Neuronal stem cell (in vitro differentiated cells): ENCODE measurements at regions not wholly inside any gene's neighbourhood (a gene's known extent, or its start where the extent isn't known, plus 50 kb on each side); places are given as distances from the start of the nearest gene placed in this dataset.
A peak's percentile ranks its signal among the peaks of the same experiment; 100 is the strongest.

Experiments used
- DNase-seq: peaks from one replicate; pipeline ENCODE4 v3.0.0-alpha.2; 2013; ENCODE audit warnings: low spot score
- H2AFZ ChIP-seq: one replicate; pipeline ENCODE4 v1.6.1; 2013; ENCODE audit warnings: mild to moderate bottlenecking, low read length, inconsistent platforms
- H2AK5ac ChIP-seq: 2 replicates; pipeline ENCODE4 v1.6.1; 2013; ENCODE audit warnings: low read depth, mild to moderate bottlenecking, inconsistent platforms, low read length, moderate library complexity, mixed read lengths
- H2BK120ac ChIP-seq: 2 replicates; pipeline ENCODE4 v1.6.1; 2013; ENCODE audit warnings: low read depth, mild to moderate bottlenecking, inconsistent platforms, low read length, moderate library complexity, mixed read lengths
- H2BK12ac ChIP-seq: one replicate; pipeline ENCODE4 v1.6.1; 2013; ENCODE audit warnings: low read length, inconsistent platforms
- H2BK15ac ChIP-seq: 2 replicates; pipeline ENCODE4 v1.6.1; 2013; ENCODE audit warnings: mild to moderate bottlenecking, low read length, inconsistent platforms, mixed read lengths
- H2BK5ac ChIP-seq: one replicate; pipeline ENCODE4 v1.6.1; 2013; ENCODE audit warnings: inconsistent platforms, mild to moderate bottlenecking, low read length, moderate library complexity
- H3K14ac ChIP-seq: one replicate; pipeline ENCODE4 v1.6.1; 2013; ENCODE audit warnings: low read length, inconsistent platforms
- H3K18ac ChIP-seq: 2 replicates; pipeline ENCODE4 v1.6.1; 2013; ENCODE audit warnings: low read length, inconsistent platforms
- H3K23ac ChIP-seq: 2 replicates; pipeline ENCODE4 v1.6.1; 2013; ENCODE audit warnings: low read depth, mild to moderate bottlenecking, mixed read lengths, low read length, inconsistent platforms; ENCODE audit not compliant: poor library complexity
- H3K27ac ChIP-seq: replicated peaks from 3 replicates; pipeline ENCODE4 v1.5.1; 2013; ENCODE audit warnings: low read length, inconsistent platforms
- H3K27me3 ChIP-seq, 3 experiments: 2 replicates each; pipeline ENCODE4 v1.6.1; 2013; ENCODE audit warnings: low read length in 3 of 3, mild to moderate bottlenecking in 2 of 3, inconsistent platforms in 1 of 3, low read depth in 1 of 3, mixed read lengths in 1 of 3, moderate library complexity in 1 of 3; ENCODE audit not compliant: control insufficient read depth in 3 of 3, insufficient read depth in 3 of 3
- H3K36me3 ChIP-seq, 2 donors: replicated peaks in 1 of 2; 2 replicates each; pipeline ENCODE4 v1.6.1; 2013; ENCODE audit warnings: low read length in 2 of 2; ENCODE audit not compliant: control insufficient read depth in 2 of 2, insufficient read depth in 2 of 2
- H3K4ac ChIP-seq: 2 replicates; pipeline ENCODE4 v1.6.1; 2013; ENCODE audit warnings: inconsistent platforms, mild to moderate bottlenecking, low read length, moderate library complexity
- H3K4me1 ChIP-seq, 2 donors: 1 replicate in 1 of 2; 2 replicates in 1 of 2; pipeline ENCODE4 v1.6.1; 2013; ENCODE audit warnings: low read length in 2 of 2, low read depth in 1 of 2; ENCODE audit not compliant: control insufficient read depth in 2 of 2, insufficient read depth in 1 of 2
- H3K4me2 ChIP-seq: one replicate; pipeline ENCODE4 v1.6.1; 2013; ENCODE audit warnings: mild to moderate bottlenecking, low read length, inconsistent platforms; ENCODE audit not compliant: insufficient read depth, poor library complexity, severe bottlenecking
- H3K4me3 ChIP-seq, 2 donors: 2 replicates each; pipeline ENCODE4 v1.5.1; 2013; ENCODE audit warnings: low read length in 2 of 2, mild to moderate bottlenecking in 2 of 2, inconsistent platforms in 1 of 2, moderate library complexity in 1 of 2
- H3K79me1 ChIP-seq: one replicate; pipeline ENCODE4 v1.6.1; 2013; ENCODE audit warnings: low read depth, mild to moderate bottlenecking, inconsistent platforms, low read length, moderate library complexity
- H3K9ac ChIP-seq: one replicate; pipeline ENCODE4 v1.6.1; 2013; ENCODE audit warnings: mild to moderate bottlenecking, low read depth, low read length, inconsistent platforms; ENCODE audit not compliant: poor library complexity
- H3K9me3 ChIP-seq, 2 donors: replicated peaks in 1 of 2; 2 replicates each; pipeline versions ENCODE3 to v1.6.1; 2013; ENCODE audit warnings: low read length in 2 of 2, mild to moderate bottlenecking in 2 of 2, inconsistent platforms in 1 of 2, low read depth in 1 of 2, mixed read lengths in 1 of 2, moderate library complexity in 1 of 2; ENCODE audit not compliant: control insufficient read depth in 2 of 2, insufficient read depth in 1 of 2
- H4K8ac ChIP-seq: one replicate; pipeline ENCODE4 v1.6.1; 2013; ENCODE audit warnings: low read depth, mild to moderate bottlenecking, inconsistent platforms, low read length, moderate library complexity
- H4K91ac ChIP-seq: one replicate; pipeline ENCODE4 v1.6.1; 2013; ENCODE audit warnings: low read length, low read depth, mild to moderate bottlenecking, inconsistent platforms; ENCODE audit not compliant: poor library complexity
- WGBS, 2 donors: extraction: QIAGEN DNeasy Blood & Tissue Kit; methylation state at CpG; one replicate each; pipeline ENCODE4 v1.1.7; 2013; ENCODE audit warnings: missing lambda C conversion rate in 2 of 2, mixed read lengths in 1 of 2; ENCODE audit not compliant: insufficient read length in 2 of 2, insufficient replicate concordance in 1 of 2; ENCODE audit errors: extremely low coverage in 2 of 2; 5-methylcytosine and 5-hydroxymethylcytosine counted together

DNA sequence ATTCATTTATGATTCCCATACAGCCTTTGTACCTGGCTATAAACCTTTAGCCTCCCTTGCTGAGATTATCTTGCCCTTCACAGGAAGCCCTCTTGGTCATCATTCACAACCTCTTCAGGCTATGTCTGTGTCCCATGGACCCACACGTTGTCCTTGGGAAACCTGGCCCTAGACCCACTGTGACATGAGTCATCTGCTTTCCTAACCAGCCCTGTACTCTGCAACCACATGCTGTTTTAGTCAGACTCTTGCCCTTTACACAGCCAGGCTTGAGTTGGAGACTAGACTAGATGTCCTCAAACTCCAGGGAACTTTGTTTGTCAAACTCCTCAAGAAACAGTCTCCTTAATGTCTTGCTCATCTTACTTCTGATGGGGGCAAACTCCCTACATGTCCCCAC lies 229.3 kb upstream of the ZSWIM2 start:
- no peak for DNase-seq
- peaks cover 0 to 2% of the 10 kb centered on the region in 2 donors for H3K4me1 ChIP-seq

DNA sequence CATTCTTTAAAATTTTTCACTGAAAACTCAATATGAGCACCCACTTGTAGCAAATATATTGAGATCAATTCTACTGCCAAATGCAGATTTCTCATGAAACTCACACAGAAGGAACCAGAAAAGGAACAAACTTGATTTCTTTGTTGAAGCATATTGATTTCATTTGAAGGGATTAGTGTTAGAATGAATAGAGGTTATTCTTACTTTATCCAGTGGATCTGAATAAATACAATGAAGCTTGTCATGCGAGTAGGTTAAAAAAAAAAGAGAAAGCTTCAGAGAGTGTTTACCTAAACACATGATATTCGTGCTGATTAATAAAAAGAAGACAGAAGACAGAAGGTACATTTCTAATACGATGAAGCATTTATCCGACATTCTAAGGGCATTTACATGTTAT lies 226.7 kb upstream of the ZSWIM2 start:
- Histone ChIP-seq H2BK120ac (no peak overlapping the region), H2BK15ac (no peak overlapping the region), H3K79me1 (no peaks in the 10 kb centered on the region), H3K14ac (no peak overlapping the region), H3K27me3 (no peaks in the 10 kb centered on the region), H3K27ac (no peak overlapping the region), H3K36me3 (no peaks in the 10 kb centered on the region), H3K4me1 (no peaks in the 10 kb centered on the region), H2BK12ac (no peak overlapping the region), H3K9ac (no peak overlapping the region), H2AK5ac (no peak overlapping the region), H3K23ac (no peak overlapping the region), H3K9me3 (peaks cover 0 to 2% of the 10 kb centered on the region in 2 donors), H3K4me3 (no peak overlapping the region), H4K91ac (no peak overlapping the region), H4K8ac (no peak overlapping the region), H3K4ac (no peak overlapping the region), H3K18ac (no peak overlapping the region), H2BK5ac (no peak overlapping the region), H3K4me2 (no peak overlapping the region), H2AFZ (no peak overlapping the region)
- no peak for DNase-seq
- WGBS, 2 donors = no CpG with 5 or more reads among the region's 4 CpGs

More for the DNA sequence above, 229.3 kb upstream of the ZSWIM2 start:
- Histone ChIP-seq H2BK15ac (no peak overlapping the region), H2AFZ (peak overlapping the region; percentile 30), H3K23ac (no peak overlapping the region), H3K79me1 (no peaks in the 10 kb centered on the region), H3K27ac (no peak overlapping the region), H3K14ac (no peak overlapping the region), H4K91ac (no peak overlapping the region), H3K4me3 (no peak overlapping the region), H3K4ac (no peak overlapping the region), H4K8ac (no peak overlapping the region), H2BK5ac (no peak overlapping the region), H3K36me3 (no peaks in the 10 kb centered on the region), H3K18ac (no peak overlapping the region), H3K9ac (no peak overlapping the region), H3K9me3 (peaks cover 0 to 2% of the 10 kb centered on the region in 2 donors), H3K27me3 (no peaks in the 10 kb centered on the region), H2BK12ac (no peak overlapping the region), H2BK120ac (no peak overlapping the region), H2AK5ac (no peak overlapping the region), H3K4me2 (no peak overlapping the region)
- WGBS, 2 donors = no CpG with 5 or more reads among the region's 1 CpG

DNA sequence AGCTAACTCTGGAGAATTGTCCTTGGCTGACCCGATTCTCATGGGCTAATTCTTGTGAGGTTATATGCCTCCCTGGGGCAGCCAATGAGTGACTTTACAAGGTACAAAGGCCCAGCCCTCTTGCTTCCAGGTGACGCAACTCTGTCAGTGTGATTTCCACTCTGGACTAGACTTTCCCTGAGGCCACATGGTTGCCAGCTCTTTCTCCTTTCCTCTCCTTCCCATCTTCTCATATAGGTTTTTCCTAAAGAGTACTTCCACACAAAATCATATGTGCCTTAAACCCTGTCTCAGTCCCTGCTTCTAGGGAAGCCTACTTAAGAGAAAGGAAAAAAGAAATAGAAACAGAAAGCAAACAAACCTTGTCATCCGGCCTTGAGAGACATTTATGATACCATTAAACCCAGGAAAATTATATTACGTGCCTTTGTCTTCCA lies 226.2 kb upstream of the ZSWIM2 start:
- no peak for DNase-seq
- Histone ChIP-seq H3K4me2 (no peak overlapping the region), H3K14ac (no peak overlapping the region), H2BK5ac (no peak overlapping the region), H3K9me3 (peaks cover 0 to 2% of the 10 kb centered on the region in 2 donors), H2AFZ (peak overlapping the region; percentile 19), H3K27ac (no peak overlapping the region), H3K4me1 (no peaks in the 10 kb centered on the region), H4K8ac (no peak overlapping the region), H3K36me3 (no peaks in the 10 kb centered on the region), H2BK120ac (no peak overlapping the region), H3K18ac (no peak overlapping the region), H3K27me3 (no peaks in the 10 kb centered on the region), H3K4ac (no peak overlapping the region), H3K23ac (no peak overlapping the region), H2BK15ac (no peak overlapping the region), H3K79me1 (no peaks in the 10 kb centered on the region), H4K91ac (no peak overlapping the region), H3K4me3 (no peak overlapping the region), H2BK12ac (no peak overlapping the region), H2AK5ac (no peak overlapping the region), H3K9ac (no peak overlapping the region)
- no CpG with 5 or more reads among the region's 4 CpGs for WGBS, 2 donors

DNA sequence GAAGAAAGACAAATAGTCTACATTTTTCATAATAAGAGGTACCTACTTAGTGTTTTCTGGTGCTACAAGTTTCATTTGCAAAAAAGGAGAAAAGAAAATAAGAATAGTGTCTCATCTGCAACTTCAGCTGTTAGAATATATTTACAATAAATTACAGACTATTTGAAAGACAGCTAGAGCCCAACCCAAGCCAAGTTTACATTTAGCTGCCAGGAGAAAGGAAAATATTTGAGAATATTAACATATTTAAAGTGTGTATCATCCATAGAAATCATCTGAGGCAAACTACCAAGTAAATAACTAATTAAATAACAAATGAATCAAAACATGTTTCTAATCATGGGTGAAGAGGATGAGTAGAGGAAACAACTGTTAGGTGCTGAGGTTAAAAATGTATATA lies 209.2 kb upstream of the ZSWIM2 start:
- no peak overlapping the region for H2BK5ac ChIP-seq
- H3K23ac ChIP-seq = no peak overlapping the region
- H3K9ac ChIP-seq = no peak overlapping the region
- no peaks in the 10 kb centered on the region for H3K9me3 ChIP-seq
- H4K8ac ChIP-seq = no peak overlapping the region
- no peaks in the 10 kb centered on the region for H3K4me1 ChIP-seq
- H3K4me2 ChIP-seq = no peak overlapping the region
- H2AFZ ChIP-seq = no peak overlapping the region
- no peak for DNase-seq
- H3K27me3 ChIP-seq = no peaks in the 10 kb centered on the region
- no peak overlapping the region for H2BK120ac ChIP-seq
- H3K4me3 ChIP-seq = no peak overlapping the region
- H2BK15ac ChIP-seq = no peak overlapping the region
- H2AK5ac ChIP-seq = no peak overlapping the region
- no peak overlapping the region for H4K91ac ChIP-seq
- no peak overlapping the region for H3K4ac ChIP-seq
- no peaks in the 10 kb centered on the region for H3K79me1 ChIP-seq
- H3K27ac ChIP-seq = no peak overlapping the region
- H3K36me3 ChIP-seq = no peaks in the 10 kb centered on the region
- H3K18ac ChIP-seq = no peak overlapping the region
- H3K14ac ChIP-seq = no peak overlapping the region
- no peak overlapping the region for H2BK12ac ChIP-seq
